Duodenal mucosa (tissue), 2 donors: ENCODE measurements at regions not wholly inside any gene's neighbourhood (a gene's known extent, or its start where the extent isn't known, plus 50 kb on each side); places are given as distances from the start of the nearest gene placed in this dataset.
A peak's percentile ranks its signal among the peaks of the same experiment; 100 is the strongest.

Experiments used
- H3K27ac ChIP-seq: one replicate; pipeline ENCODE4 v1.7.0; 2013; ENCODE audit warnings: low read depth, low read length
- H3K27me3 ChIP-seq, 2 donors: one replicate each; pipeline ENCODE4 v1.7.0; 2013; ENCODE audit warnings: low read length in 2 of 2, control low read depth in 1 of 2; ENCODE audit not compliant: insufficient read depth in 2 of 2, control insufficient read depth in 1 of 2
- H3K36me3 ChIP-seq, 2 donors: one replicate each; pipeline ENCODE4 v1.7.0; 2013; ENCODE audit warnings: low read length in 2 of 2, control low read depth in 1 of 2; ENCODE audit not compliant: insufficient read depth in 2 of 2, control insufficient read depth in 1 of 2
- H3K4me1 ChIP-seq, 2 donors: one replicate each; pipeline ENCODE4 v1.7.0; 2013; ENCODE audit warnings: low read length in 2 of 2, control low read depth in 1 of 2; ENCODE audit not compliant: insufficient read depth in 2 of 2, control insufficient read depth in 1 of 2
- H3K4me3 ChIP-seq, 2 donors: one replicate each; pipeline ENCODE4 v1.7.0; 2013; ENCODE audit warnings: low read length in 2 of 2, low read depth in 1 of 2
- H3K9ac ChIP-seq, 2 donors: one replicate each; pipeline ENCODE4 v1.7.0; 2013; ENCODE audit warnings: low read length in 2 of 2, low read depth in 1 of 2
- H3K9me3 ChIP-seq, 2 donors: one replicate each; pipeline ENCODE4 v1.7.0; 2013; ENCODE audit warnings: low read length in 2 of 2, control low read depth in 1 of 2; ENCODE audit not compliant: control insufficient read depth in 1 of 2

- Histone ChIP-seq H3K27me3 (no peaks in the 10 kb centered on the region), H3K9me3 (no peaks in the 10 kb centered on the region), H3K9ac (no peak overlapping the region), H3K36me3 (no peaks in the 10 kb centered on the region), H3K4me1 (peaks cover 5 to 11% of the 10 kb centered on the region in 2 donors), H3K4me3 (no peak overlapping the region), H3K27ac (no peak overlapping the region)
Measured at GRCh38 chr12:43285159-43285598, 266.8 kb downstream of the ADAMTS20 start.

DNA sequence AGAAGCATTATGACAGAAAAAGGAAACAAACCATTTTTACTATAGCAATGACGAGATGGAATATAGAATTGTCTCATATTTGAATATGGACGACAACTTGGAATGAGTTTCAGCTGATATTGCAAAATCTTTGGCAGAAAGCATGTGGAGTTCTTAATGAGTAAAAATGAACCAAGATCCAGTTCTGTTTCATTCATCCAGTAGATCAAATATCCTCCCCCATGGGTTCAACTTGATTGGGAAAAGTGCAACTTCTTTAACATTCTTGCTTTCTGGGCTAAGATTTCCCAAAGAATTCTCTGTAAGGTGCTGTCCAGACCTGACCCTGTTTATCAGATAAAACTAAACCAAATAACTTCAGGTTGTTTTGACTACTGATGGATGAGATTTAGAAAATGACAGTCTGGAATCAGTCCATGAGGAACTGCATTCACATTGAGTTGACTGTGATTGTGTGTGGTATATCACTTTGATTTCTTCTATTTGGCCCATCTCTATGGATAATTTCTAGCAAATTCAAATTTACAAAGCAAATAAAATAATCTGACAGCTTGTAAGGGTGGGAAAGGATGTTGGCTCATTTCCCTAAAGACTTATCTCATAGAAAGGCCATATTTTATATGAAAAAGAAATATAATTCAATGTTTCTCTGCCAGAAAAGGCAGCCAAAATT, 267.4 kb downstream of the ADAMTS20 start:
- Histone ChIP-seq H3K36me3 (no peaks in the 10 kb centered on the region), H3K9ac (no peak overlapping the region), H3K4me1 (peaks cover 5 to 11% of the 10 kb centered on the region in 2 donors), H3K9me3 (no peaks in the 10 kb centered on the region), H3K27me3 (no peaks in the 10 kb centered on the region), H3K27ac (no peak overlapping the region), H3K4me3 (no peak overlapping the region)

- H3K36me3 ChIP-seq = no peaks in the 10 kb centered on the region
- H3K27ac ChIP-seq = no peak overlapping the region
- no peaks in the 10 kb centered on the region for H3K27me3 ChIP-seq
- H3K9ac ChIP-seq = no peak overlapping the region
- no peaks in the 10 kb centered on the region for H3K9me3 ChIP-seq
- no peak overlapping the region for H3K4me3 ChIP-seq
- H3K4me1 ChIP-seq = peaks cover 2 to 6% of the 10 kb centered on the region in 2 donors
Measured at GRCh38 chr12:43283206-43283605, 268.8 kb downstream of the ADAMTS20 start.

- Histone ChIP-seq H3K27ac (no peak overlapping the region), H3K9me3 (no peaks in the 10 kb centered on the region), H3K4me3 (no peak overlapping the region), H3K36me3 (no peaks in the 10 kb centered on the region), H3K4me1 (peaks cover 11 to 13% of the 10 kb centered on the region in 2 donors), H3K27me3 (no peaks in the 10 kb centered on the region), H3K9ac (no peak overlapping the region)
Measured at GRCh38 chr12:43282106-43282505, 269.9 kb downstream of the ADAMTS20 start.

- Histone ChIP-seq H3K9me3 (no peaks in the 10 kb centered on the region), H3K27ac (no peak overlapping the region), H3K9ac (no peak overlapping the region), H3K27me3 (no peaks in the 10 kb centered on the region), H3K4me1 (peaks cover 12 to 16% of the 10 kb centered on the region in 2 donors), H3K4me3 (no peak overlapping the region), H3K36me3 (no peaks in the 10 kb centered on the region)
Measured at GRCh38 chr12:43281563-43281962, 270.4 kb downstream of the ADAMTS20 start.

DNA sequence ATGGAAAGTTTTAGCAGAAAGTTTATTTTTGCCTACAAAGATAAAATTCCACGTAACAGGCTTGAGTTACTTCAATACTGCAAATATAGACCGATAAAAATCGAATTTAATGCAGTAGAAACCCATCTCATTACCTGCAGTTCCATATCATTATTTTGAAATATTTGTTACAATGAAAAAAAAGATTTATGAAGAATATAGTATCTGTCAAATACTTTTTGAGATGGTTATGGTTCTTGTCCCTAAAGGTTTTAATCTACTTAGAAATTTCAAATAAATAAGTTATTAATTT, 273.5 kb downstream of the ADAMTS20 start:
- Histone ChIP-seq H3K9ac (no peak overlapping the region), H3K4me3 (peak overlapping the region in 1 of 2 donors; percentile 24), H3K27me3 (no peaks in the 10 kb centered on the region), H3K9me3 (no peaks in the 10 kb centered on the region), H3K36me3 (no peaks in the 10 kb centered on the region), H3K4me1 (peaks cover 12 to 23% of the 10 kb centered on the region in 2 donors), H3K27ac (no peak overlapping the region)

- Histone ChIP-seq H3K9me3 (no peaks in the 10 kb centered on the region), H3K36me3 (no peaks in the 10 kb centered on the region), H3K9ac (no peak overlapping the region), H3K4me3 (peak overlapping the region in 1 of 2 donors; percentile 24), H3K27me3 (no peaks in the 10 kb centered on the region), H3K27ac (no peak overlapping the region), H3K4me1 (peaks cover 12 to 25% of the 10 kb centered on the region in 2 donors)
Measured at GRCh38 chr12:43277651-43278540, 274.1 kb downstream of the ADAMTS20 start.

- Histone ChIP-seq H3K4me1 (peaks cover 12 to 25% of the 10 kb centered on the region in 2 donors), H3K9me3 (no peaks in the 10 kb centered on the region), H3K27me3 (no peaks in the 10 kb centered on the region), H3K36me3 (no peaks in the 10 kb centered on the region), H3K27ac (no peak overlapping the region), H3K9ac (no peak overlapping the region), H3K4me3 (no peak overlapping the region)
Measured at GRCh38 chr12:43273467-43273866, 278.5 kb downstream of the ADAMTS20 start.

DNA sequence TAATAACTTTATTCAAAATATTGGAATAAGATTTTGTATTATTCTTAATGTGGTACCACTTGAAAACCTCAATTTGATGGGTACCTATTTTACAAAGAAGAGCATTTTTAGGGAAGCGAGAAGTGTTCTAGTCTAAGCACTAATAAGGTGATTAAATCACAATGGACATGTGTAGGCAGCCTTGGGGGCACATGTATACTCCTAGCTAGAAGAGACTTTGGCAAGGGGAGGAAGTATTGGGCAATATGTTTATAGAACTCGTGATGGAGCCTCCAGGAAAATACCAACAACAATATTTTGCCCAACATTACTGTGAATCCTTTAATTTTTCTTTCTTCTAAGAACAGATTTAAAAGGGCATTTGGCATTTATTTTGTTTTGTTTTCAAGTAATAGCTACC, 280.3 kb downstream of the ADAMTS20 start:
- H3K9ac ChIP-seq = no peak overlapping the region
- H3K4me1 ChIP-seq = peaks cover 0 to 19% of the 10 kb centered on the region in 2 donors
- H3K27ac ChIP-seq = no peak overlapping the region

DNA sequence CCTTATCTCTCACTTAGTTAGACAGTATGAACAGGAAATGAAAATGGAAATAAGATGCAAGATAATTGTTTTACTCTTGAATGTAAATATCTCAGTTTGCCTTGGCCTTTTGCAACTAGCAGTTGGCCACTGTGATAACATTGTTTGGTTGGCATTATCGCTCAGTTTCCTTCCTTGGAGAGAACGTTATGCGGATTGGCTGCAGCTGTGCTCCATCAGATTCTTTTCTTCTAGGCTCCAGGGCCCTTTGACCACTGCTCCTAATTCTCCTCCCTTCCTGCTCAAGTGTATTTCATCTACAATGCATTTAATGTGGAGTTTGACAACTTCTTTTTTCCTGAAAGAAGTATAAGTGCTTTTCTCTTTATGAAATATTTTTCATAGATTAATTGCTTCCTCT, 284.2 kb downstream of the ADAMTS20 start:
- no peak overlapping the region for H3K27ac ChIP-seq
- peaks cover 0 to 10% of the 10 kb centered on the region in 2 donors for H3K4me1 ChIP-seq
- no peak overlapping the region for H3K4me3 ChIP-seq
- no peaks in the 10 kb centered on the region for H3K36me3 ChIP-seq
- no peaks in the 10 kb centered on the region for H3K9me3 ChIP-seq
- no peaks in the 10 kb centered on the region for H3K27me3 ChIP-seq
- no peak overlapping the region for H3K9ac ChIP-seq

More for the DNA sequence above, 280.3 kb downstream of the ADAMTS20 start:
- Histone ChIP-seq H3K36me3 (no peaks in the 10 kb centered on the region), H3K4me3 (no peak overlapping the region), H3K9me3 (no peaks in the 10 kb centered on the region), H3K27me3 (no peaks in the 10 kb centered on the region)
